GM12878 (cell line): ENCODE measurements at regions not wholly inside any gene's neighbourhood (a gene's known extent, or its start where the extent isn't known, plus 50 kb on each side); places are given as distances from the start of the nearest gene placed in this dataset.

Source experiments
- BCL11A ChIP-seq: IDR thresholded peaks from 2 replicates; pipeline ENCODE4 v1.6.1; 2011; ENCODE audit warnings: low read depth, low read length
- CBFB ChIP-seq: IDR thresholded peaks from 2 replicates; pipeline ENCODE4 v1.6.1; 2016; ENCODE audit warnings: antibody characterized with exemption, low read depth
- FOXM1 ChIP-seq: IDR thresholded peaks from 2 replicates; pipeline ENCODE4 v1.6.1; 2012; ENCODE audit warnings: low read depth, mild to moderate bottlenecking, inconsistent platforms, low read length, moderate library complexity
- IKZF1 ChIP-seq: fragments of 450-650 bp; conservative IDR thresholded peaks from 2 replicates; pipeline ENCODE4 v1.6.1; 2017; ENCODE audit warnings: antibody characterized with exemption, mild to moderate bottlenecking
- MTA3 ChIP-seq: IDR thresholded peaks from 2 replicates; pipeline ENCODE4 v1.6.1; 2012; ENCODE audit warnings: low read length, inconsistent platforms, borderline replicate concordance
- POLR2AphosphoS5 ChIP-seq: IDR thresholded peaks from 2 replicates; pipeline ENCODE4 v1.6.1; 2011; ENCODE audit warnings: mild to moderate bottlenecking, low read length, inconsistent platforms
- RUNX3 ChIP-seq: IDR thresholded peaks from 2 replicates; pipeline ENCODE4 v1.6.1; 2012; ENCODE audit warnings: low read length, inconsistent platforms
- TCF12 ChIP-seq: IDR thresholded peaks from 2 replicates; pipeline ENCODE4 v1.6.1; 2011; ENCODE audit warnings: low read depth, mild to moderate bottlenecking, low read length
- TF ChIP-seq, protein P1 (sequence below): fragments of 150-350 bp; IDR thresholded peaks from 2 replicates; pipeline ENCODE4 v1.6.1; 2014; ENCODE audit warnings: mild to moderate bottlenecking, low read depth, low read length
- TF ChIP-seq, protein P2 (sequence below): IDR thresholded peaks from 2 replicates; pipeline ENCODE4 v1.6.1; 2012; ENCODE audit warnings: low read depth, low read length, improper control_type of control experiment
- TF ChIP-seq, protein P3 (sequence below): fragments of 450-650 bp; IDR thresholded peaks from 2 replicates; pipeline ENCODE4 v1.6.1; 2018; ENCODE audit warnings: mild to moderate bottlenecking, low read depth, moderate library complexity; ENCODE audit not compliant: partially characterized antibody
- TF ChIP-seq, protein P4 (sequence below): IDR thresholded peaks from 2 replicates; pipeline ENCODE4 v1.6.1; 2012; ENCODE audit warnings: low read depth, low read length, improper control_type of control experiment

DNA sequence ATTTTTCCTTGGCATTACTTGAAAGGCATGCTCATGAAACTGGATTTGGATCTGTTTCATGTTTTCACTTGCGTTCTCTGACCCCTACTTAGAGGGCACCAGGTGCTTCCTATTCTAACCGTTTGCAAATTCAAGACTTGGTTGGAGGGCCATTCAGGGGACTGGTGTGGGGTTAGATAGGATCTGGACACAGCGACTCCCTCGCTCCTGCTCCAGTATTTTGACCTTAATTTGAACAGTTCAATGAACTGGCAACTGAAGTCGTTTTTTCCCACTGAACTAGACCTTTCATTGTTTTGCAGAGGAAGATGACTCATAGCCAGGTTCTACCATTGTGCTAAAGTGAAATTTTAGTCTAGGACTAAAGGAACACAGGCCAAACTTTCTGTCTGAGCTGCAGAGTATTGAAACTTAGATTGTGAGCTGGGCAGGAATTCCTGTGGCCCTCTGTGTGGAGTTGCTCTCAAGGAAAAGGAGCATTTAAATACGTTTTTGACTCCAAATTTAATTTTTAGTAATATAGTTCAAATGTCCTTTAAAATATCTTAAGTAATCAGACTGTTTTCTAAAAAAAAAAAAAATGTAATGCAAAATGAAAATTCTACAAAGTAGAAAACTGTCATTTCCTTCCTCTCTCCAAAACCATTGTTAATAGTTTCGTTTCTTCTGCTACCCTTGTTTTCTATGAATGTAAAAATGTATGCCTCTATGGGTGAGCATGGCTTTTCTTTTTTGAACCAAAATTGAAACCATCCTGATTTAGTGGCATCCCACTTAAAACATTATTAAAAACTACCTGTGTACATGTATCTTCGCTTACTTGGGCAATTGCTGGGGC is 64.8 kb downstream of the UTRN start (continued):
- TF ChIP-seq, protein P1, sequence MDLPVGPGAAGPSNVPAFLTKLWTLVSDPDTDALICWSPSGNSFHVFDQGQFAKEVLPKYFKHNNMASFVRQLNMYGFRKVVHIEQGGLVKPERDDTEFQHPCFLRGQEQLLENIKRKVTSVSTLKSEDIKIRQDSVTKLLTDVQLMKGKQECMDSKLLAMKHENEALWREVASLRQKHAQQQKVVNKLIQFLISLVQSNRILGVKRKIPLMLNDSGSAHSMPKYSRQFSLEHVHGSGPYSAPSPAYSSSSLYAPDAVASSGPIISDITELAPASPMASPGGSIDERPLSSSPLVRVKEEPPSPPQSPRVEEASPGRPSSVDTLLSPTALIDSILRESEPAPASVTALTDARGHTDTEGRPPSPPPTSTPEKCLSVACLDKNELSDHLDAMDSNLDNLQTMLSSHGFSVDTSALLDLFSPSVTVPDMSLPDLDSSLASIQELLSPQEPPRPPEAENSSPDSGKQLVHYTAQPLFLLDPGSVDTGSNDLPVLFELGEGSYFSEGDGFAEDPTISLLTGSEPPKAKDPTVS = no peak
- TF ChIP-seq, protein P2, sequence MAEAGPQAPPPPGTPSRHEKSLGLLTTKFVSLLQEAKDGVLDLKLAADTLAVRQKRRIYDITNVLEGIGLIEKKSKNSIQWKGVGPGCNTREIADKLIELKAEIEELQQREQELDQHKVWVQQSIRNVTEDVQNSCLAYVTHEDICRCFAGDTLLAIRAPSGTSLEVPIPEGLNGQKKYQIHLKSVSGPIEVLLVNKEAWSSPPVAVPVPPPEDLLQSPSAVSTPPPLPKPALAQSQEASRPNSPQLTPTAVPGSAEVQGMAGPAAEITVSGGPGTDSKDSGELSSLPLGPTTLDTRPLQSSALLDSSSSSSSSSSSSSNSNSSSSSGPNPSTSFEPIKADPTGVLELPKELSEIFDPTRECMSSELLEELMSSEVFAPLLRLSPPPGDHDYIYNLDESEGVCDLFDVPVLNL = no peak
- TF ChIP-seq, protein P3, sequence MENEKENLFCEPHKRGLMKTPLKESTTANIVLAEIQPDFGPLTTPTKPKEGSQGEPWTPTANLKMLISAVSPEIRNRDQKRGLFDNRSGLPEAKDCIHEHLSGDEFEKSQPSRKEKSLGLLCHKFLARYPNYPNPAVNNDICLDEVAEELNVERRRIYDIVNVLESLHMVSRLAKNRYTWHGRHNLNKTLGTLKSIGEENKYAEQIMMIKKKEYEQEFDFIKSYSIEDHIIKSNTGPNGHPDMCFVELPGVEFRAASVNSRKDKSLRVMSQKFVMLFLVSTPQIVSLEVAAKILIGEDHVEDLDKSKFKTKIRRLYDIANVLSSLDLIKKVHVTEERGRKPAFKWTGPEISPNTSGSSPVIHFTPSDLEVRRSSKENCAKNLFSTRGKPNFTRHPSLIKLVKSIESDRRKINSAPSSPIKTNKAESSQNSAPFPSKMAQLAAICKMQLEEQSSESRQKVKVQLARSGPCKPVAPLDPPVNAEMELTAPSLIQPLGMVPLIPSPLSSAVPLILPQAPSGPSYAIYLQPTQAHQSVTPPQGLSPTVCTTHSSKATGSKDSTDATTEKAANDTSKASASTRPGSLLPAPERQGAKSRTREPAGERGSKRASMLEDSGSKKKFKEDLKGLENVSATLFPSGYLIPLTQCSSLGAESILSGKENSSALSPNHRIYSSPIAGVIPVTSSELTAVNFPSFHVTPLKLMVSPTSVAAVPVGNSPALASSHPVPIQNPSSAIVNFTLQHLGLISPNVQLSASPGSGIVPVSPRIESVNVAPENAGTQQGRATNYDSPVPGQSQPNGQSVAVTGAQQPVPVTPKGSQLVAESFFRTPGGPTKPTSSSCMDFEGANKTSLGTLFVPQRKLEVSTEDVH = peak; percentile 19
- peak; percentile 25; the same call in 1 of the 2 replicates for TF ChIP-seq RUNX3
- TF ChIP-seq, protein P4, sequence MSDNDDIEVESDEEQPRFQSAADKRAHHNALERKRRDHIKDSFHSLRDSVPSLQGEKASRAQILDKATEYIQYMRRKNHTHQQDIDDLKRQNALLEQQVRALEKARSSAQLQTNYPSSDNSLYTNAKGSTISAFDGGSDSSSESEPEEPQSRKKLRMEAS = no peak
- no peak for TF ChIP-seq CBFB
- no peak for TF ChIP-seq BCL11A
- TF ChIP-seq IKZF1 = peak; percentile 24; the same call in 1 of the 2 replicates
- peak; percentile 46; the same call in 1 of the 2 replicates for TF ChIP-seq FOXM1
- 0 out of 2 replicates have a peak, but pooled peaks have one; percentile 31 for TF ChIP-seq MTA3
- peak; percentile 68; the same call in 1 of the 2 replicates for TF ChIP-seq TCF12
- peak; percentile 58; the same call in 1 of the 2 replicates for TF ChIP-seq POLR2AphosphoS5
